Gastroesophageal sphincter (tissue), 4 donors: ENCODE measurements at regions not wholly inside any gene's neighbourhood (a gene's known extent, or its start where the extent isn't known, plus 50 kb on each side); places are given as distances from the start of the nearest gene placed in this dataset.

Experiments used
- ATAC-seq: fragments of 150-250 bp; one replicate; pipeline ENCODE4 v1.9.1; 2016; ENCODE audit warnings: mild to moderate bottlenecking, moderate library complexity
- H3K27ac ChIP-seq, 4 donors: fragments of 200-600 bp; sonication (generic) in 3 of 4; 1 replicate in 3 of 4; 2 replicates in 1 of 4; pipeline ENCODE4 v1.5.1; 2016 to 2019
- H3K27me3 ChIP-seq: fragments of 200-600 bp; sonication (generic); one replicate; pipeline ENCODE4 v1.5.1; 2019
- H3K36me3 ChIP-seq, 2 donors: fragments of 200-600 bp; sonication (generic); one replicate each; pipeline ENCODE4 v1.5.1; 2019; ENCODE audit warnings: control low read depth in 1 of 2
- H3K4me1 ChIP-seq, 3 donors: fragments of 200-600 bp; sonication (generic); 1 replicate in 2 of 3; 2 replicates in 1 of 3; pipeline ENCODE4 v1.5.1; 2016 to 2019; ENCODE audit warnings: control low read depth in 2 of 3
- H3K4me3 ChIP-seq, 2 donors: fragments of 200-600 bp; sonication (generic); one replicate each; pipeline ENCODE4 v1.5.1; 2019; ENCODE audit warnings: mild to moderate bottlenecking in 1 of 2, moderate library complexity in 1 of 2
- H3K9me3 ChIP-seq, 3 donors: fragments of 200-600 bp; sonication (generic); one replicate each; pipeline ENCODE4 v1.5.1; 2017 to 2019; ENCODE audit warnings: control low read depth in 2 of 3
- EP300 ChIP-seq: sonication (generic); formaldehyde crosslinking; IDR thresholded peaks from one replicate; pipeline ENCODE4 v1.6.1; 2017; ENCODE audit warnings: antibody characterized with exemption, mild to moderate bottlenecking
- POLR2A ChIP-seq, 2 donors: fragments of 450-650 bp; IDR thresholded peaks; one replicate each; pipeline ENCODE4 v1.6.1; 2017; ENCODE audit warnings: antibody characterized with exemption in 2 of 2, mild to moderate bottlenecking in 2 of 2, moderate library complexity in 1 of 2
- POLR2AphosphoS5 ChIP-seq: sonication (generic); formaldehyde crosslinking; IDR thresholded peaks from one replicate; pipeline ENCODE4 v1.6.1; 2017; ENCODE audit warnings: antibody characterized with exemption
- WGBS, 2 donors: methylation state at CpG; one replicate each; pipeline ENCODE4 v1.1.5; 2018; ENCODE audit warnings: low coverage in 1 of 2; 5-methylcytosine and 5-hydroxymethylcytosine counted together
- TF ChIP-seq, protein P1 (sequence below), 4 experiments: fragments of 200-600 bp in 2 of 4; fragments of 450-650 bp in 2 of 4; sonication (generic) in 1 of 4; IDR thresholded peaks; one replicate each; pipeline ENCODE4 v1.5.1; 2017 to 2019; ENCODE audit warnings: antibody characterized with exemption in 4 of 4, mild to moderate bottlenecking in 2 of 4, moderate library complexity in 2 of 4

DNA sequence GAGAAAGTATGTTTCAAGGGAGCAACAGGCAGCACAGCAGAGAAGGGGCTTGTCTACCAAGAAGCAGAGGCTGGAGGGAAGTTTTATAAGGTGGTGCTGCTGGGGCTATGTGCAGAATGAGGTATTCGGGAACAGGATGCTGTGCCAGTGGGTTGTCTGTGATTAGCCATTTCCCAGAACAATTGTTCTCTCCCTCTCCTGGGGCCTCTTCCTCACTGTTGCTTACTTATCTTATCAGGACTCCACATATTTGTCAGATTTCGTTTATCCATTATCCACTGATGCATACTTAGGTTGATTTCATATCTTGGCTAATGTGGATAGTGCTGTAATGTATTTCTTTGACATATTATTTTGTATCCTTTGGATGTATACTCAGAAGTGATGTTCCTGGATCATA lies 195.1 kb upstream of the RTL1 start:
- H3K9me3 ChIP-seq, result peaks cover 0 to 22% (median 0%) of the 10 kb centered on the region in 3 donors
- no peaks in the 10 kb centered on the region for H3K4me1 ChIP-seq
- no peak for ATAC-seq
- 25 to 28% methylated on average over 2 of the region's 2 CpGs for WGBS, 2 donors
- H3K36me3 ChIP-seq, result no peaks in the 10 kb centered on the region
- peaks cover 13% of the 10 kb centered on the region for H3K27me3 ChIP-seq
- no peak overlapping the region for H3K27ac ChIP-seq
- H3K4me3 ChIP-seq, result no peak overlapping the region
- TF ChIP-seq EP300, result no peak
- TF ChIP-seq, protein P1, sequence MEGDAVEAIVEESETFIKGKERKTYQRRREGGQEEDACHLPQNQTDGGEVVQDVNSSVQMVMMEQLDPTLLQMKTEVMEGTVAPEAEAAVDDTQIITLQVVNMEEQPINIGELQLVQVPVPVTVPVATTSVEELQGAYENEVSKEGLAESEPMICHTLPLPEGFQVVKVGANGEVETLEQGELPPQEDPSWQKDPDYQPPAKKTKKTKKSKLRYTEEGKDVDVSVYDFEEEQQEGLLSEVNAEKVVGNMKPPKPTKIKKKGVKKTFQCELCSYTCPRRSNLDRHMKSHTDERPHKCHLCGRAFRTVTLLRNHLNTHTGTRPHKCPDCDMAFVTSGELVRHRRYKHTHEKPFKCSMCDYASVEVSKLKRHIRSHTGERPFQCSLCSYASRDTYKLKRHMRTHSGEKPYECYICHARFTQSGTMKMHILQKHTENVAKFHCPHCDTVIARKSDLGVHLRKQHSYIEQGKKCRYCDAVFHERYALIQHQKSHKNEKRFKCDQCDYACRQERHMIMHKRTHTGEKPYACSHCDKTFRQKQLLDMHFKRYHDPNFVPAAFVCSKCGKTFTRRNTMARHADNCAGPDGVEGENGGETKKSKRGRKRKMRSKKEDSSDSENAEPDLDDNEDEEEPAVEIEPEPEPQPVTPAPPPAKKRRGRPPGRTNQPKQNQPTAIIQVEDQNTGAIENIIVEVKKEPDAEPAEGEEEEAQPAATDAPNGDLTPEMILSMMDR (IDR thresholded peaks at IDR 0.05), result no peak
- no peak for TF ChIP-seq POLR2A (IDR thresholded peaks at IDR 0.05)
- TF ChIP-seq POLR2AphosphoS5, result no peak

DNA sequence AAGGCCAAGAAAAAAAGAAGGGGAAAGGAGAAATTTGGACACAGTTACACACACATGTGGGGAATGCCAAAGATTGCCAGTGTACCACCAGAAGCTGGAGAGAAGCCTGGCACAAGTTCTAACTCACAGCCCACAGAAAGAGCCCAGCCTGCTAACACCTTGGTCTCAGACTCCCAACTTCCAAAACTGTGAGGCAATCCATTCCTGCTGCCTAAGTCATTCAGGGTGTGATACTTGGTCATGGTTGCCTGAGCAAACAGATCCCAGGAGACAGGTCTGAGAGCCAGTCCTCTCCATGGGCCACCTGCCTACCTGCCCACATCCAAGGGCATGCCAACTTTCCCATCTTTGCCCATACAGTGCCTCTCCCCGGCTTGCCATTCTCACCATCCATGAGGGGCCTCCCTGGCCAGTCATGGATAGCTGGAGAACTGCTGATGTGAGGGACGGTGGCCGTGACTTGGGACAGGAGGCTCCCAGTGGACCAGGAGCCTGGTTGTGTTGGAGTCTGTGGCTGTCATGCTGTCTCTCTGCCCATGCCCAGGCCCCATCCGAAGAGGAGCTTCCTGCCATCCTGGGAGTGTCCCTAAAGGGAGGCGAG lies 198.0 kb upstream of the RTL1 start:
- no peak for ATAC-seq
- Histone ChIP-seq H3K27ac (no peak overlapping the region), H3K27me3 (peaks cover 10% of the 10 kb centered on the region), H3K9me3 (peaks cover 0 to 22% (median 0%) of the 10 kb centered on the region in 3 donors), H3K4me1 (no peaks in the 10 kb centered on the region), H3K36me3 (no peaks in the 10 kb centered on the region), H3K4me3 (no peak overlapping the region)
- TF ChIP-seq, protein P1 (IDR thresholded peaks at IDR 0.05), result no peak
- TF ChIP-seq POLR2A (IDR thresholded peaks at IDR 0.05), result no peak
- TF ChIP-seq POLR2AphosphoS5, result no peak
- no peak for TF ChIP-seq EP300
- WGBS, 2 donors, result 100% methylated on average over 1 of the region's 5 CpGs; no CpG with 5 or more reads in 1 of the 2 donors

DNA sequence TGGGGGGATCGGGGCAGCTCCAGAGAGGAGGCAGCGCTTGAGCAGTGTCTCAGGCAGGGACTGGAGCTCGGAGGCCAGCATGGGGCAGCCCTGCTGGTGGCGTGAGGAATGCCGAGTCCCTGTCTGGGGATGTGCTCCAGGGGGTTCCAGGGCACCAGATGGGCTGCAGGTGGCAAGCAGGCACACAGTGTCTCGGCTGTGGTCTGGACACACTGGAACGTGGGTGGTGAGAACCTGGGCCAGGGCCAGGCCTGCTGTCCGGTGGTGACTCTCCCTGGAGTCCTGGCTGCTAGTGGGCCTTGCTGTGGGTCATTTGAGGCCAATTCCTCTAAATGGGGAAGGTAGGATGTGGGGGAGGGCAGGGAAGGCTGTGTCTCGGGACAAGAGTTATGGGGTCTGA lies 199.4 kb upstream of the RTL1 start:
- no peaks in the 10 kb centered on the region for H3K36me3 ChIP-seq
- no peak overlapping the region for H3K4me3 ChIP-seq
- H3K9me3 ChIP-seq, result peaks cover 0 to 34% (median 0%) of the 10 kb centered on the region in 3 donors
- no peak for ATAC-seq
- TF ChIP-seq POLR2AphosphoS5, result no peak
- TF ChIP-seq EP300, result no peak
- TF ChIP-seq POLR2A (IDR thresholded peaks at IDR 0.05), result no peak
- TF ChIP-seq, protein P1 (IDR thresholded peaks at IDR 0.05), result no peak
- 33% methylated on average over 1 of the region's 9 CpGs; no CpG with 5 or more reads in 1 of the 2 donors for WGBS, 2 donors
- H3K27ac ChIP-seq, result no peak overlapping the region
- H3K4me1 ChIP-seq, result no peaks in the 10 kb centered on the region
- H3K27me3 ChIP-seq, result peaks cover 10% of the 10 kb centered on the region

DNA sequence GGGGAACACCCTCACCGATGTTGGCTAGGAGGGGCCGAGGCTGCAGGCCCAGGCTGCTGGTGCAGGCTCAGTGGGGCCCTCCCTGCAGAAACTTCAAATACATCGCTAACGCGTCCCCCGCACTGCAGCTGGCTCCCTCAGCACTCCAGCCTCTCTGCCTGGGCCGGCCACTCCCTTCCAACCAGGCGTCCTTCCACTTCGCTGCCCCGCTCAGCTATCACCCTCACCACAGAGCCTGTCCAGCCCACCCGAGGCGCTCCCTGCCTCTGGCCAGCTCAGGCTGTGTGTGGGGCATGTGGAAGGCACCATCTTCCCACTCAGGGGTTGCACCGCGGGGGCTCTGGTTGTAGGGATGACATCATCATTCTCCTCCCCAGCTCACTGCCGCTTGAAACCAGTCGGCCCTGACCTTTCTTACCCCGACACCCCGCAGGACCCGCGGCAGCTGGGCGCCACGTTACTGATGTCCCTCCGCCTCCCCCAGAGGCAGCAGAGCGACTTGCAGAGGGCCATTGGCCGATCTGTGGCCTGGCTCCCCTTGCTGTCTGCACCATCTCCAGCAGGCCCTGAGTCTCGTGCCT lies 199.9 kb upstream of the RTL1 start:
- 40 to 91% methylated on average over 1 to 8 of the region's 26 CpGs for WGBS, 2 donors

More for the DNA sequence above, 199.9 kb upstream of the RTL1 start:
- H3K27me3 ChIP-seq, result peaks cover 10% of the 10 kb centered on the region
- H3K4me1 ChIP-seq, result no peaks in the 10 kb centered on the region
- H3K36me3 ChIP-seq, result no peaks in the 10 kb centered on the region
- peaks cover 0 to 34% (median 0%) of the 10 kb centered on the region in 3 donors for H3K9me3 ChIP-seq
- TF ChIP-seq EP300 (no peak), POLR2AphosphoS5 (no peak), POLR2A (IDR thresholded peaks at IDR 0.05) (no peak)
- TF ChIP-seq, protein P1 (IDR thresholded peaks at IDR 0.05), result no peak
- H3K27ac ChIP-seq, result no peak overlapping the region
- H3K4me3 ChIP-seq, result no peak overlapping the region
- ATAC-seq, result no peak
